ENCODE measurements at regions not wholly inside any gene's neighbourhood (a gene's known extent, or its start where the extent isn't known, plus 50 kb on each side); places are given as distances from the start of the nearest gene placed in this dataset.
A peak's percentile ranks its signal among the peaks of the same experiment; 100 is the strongest.

DNA sequence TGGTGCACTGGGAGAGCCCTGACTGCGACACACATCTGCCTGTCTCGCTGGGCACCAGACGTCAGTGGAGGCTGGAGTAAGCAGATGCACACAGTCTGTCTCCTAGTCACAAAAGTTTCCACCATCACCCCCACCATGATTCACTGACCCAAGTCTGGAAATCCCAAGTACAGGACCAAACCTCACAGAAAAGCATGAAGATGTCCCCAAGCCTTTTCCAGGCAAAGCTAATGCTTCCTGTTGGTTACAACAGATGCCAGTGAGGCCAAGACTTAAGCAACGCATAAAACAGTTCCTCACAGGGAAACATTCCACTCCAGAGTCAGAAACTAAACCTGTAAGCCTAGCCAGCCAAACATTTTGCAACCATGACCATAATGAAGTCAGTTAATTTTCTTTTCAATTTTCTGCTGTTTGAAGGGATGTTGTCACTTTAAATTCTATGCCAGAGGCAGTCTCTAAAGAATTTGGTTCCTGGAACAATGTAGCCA, 259.3 kb upstream of the SLC30A5 start:
- Histone ChIP-seq H2BK120ac (ENCODE audit: low read depth, low read length) (no peak overlapping the region), H3K79me2 (ENCODE audit: control insufficient read depth, insufficient read depth, low read length) (no peaks in the 10 kb centered on the region), H2BK15ac (replicated peaks; ENCODE audit: low read depth) (no peak overlapping the region), H4K8ac (ENCODE audit: low read depth, low read length) (no peak overlapping the region), H2BK5ac (ENCODE audit: low read length) (no peak overlapping the region), H3K23ac (ENCODE audit: low read length) (no peak overlapping the region), H3K4me3 (ENCODE audit: low read length) (no peak overlapping the region), H3K9ac (ENCODE audit: low read length) (no peak overlapping the region), H3K4me2 (ENCODE audit: low read length) (no peak overlapping the region), H3K18ac (ENCODE audit: low read length) (no peak overlapping the region), H3K4ac (ENCODE audit: low read depth, low read length) (peak overlapping the region; percentile 36), H3K4me1 (ENCODE audit: control insufficient read depth, low read depth, low read length) (no peaks in the 10 kb centered on the region), H3K36me3 (ENCODE audit: control insufficient read depth, insufficient read depth, low read length) (no peaks in the 10 kb centered on the region), H3K27me3 (ENCODE audit: insufficient read depth, low read length, poor library complexity) (no peaks in the 10 kb centered on the region), H4K5ac (ENCODE audit: low read length) (no peak overlapping the region), H3K79me1 (ENCODE audit: low read length) (no peaks in the 10 kb centered on the region), H3K27ac (ENCODE audit: low read depth, low read length) (no peak overlapping the region), H2AK5ac (ENCODE audit: low read length) (no peak overlapping the region), H3K56ac (ENCODE audit: low read length) (no peak overlapping the region)
- no peak for DNase-seq
- no CpG with 5 or more reads among the region's 4 CpGs for WGBS (ENCODE audit: extremely low coverage, insufficient coverage, low lambda C conversion rate)

DNA sequence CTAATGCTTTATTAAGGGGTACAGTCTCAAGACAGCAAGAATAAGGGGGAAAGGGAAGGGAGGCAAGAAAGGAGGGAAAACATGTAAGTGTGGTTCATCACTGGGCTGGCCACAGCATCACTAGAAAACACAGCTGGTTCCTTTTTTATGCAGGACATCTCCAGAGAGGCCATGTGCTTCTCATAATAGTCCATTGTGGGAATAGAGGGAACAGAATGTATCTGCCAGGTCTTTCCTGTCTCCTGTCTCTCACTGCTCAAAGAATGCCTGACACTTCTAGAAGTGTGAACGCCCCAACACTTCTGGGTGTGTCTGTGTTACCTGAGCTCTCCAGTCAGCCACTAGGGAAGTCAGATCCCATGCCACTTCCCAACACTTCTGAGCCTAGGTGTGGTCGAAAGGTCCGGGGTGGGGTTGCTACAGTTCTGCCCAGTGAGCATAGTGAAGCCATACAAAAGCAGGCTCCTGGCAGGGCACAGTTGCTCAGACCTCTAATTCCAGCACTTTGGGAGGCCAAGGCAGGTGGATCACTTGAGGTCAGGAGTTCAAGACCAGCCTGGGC, 255.6 kb upstream of the SLC30A5 start:
- Histone ChIP-seq H3K79me1 (ENCODE audit: low read length) (no peaks in the 10 kb centered on the region), H3K4me3 (ENCODE audit: low read length) (no peak overlapping the region), H3K9ac (ENCODE audit: low read length) (no peak overlapping the region), H3K27ac (ENCODE audit: low read depth, low read length) (no peak overlapping the region), H3K18ac (ENCODE audit: low read length) (no peak overlapping the region), H2BK15ac (replicated peaks; ENCODE audit: low read depth) (no peak overlapping the region), H3K79me2 (ENCODE audit: control insufficient read depth, insufficient read depth, low read length) (no peaks in the 10 kb centered on the region), H2BK120ac (ENCODE audit: low read depth, low read length) (no peak overlapping the region), H2AK5ac (ENCODE audit: low read length) (no peak overlapping the region), H3K36me3 (ENCODE audit: control insufficient read depth, insufficient read depth, low read length) (no peaks in the 10 kb centered on the region), H4K8ac (ENCODE audit: low read depth, low read length) (no peak overlapping the region), H3K56ac (ENCODE audit: low read length) (no peak overlapping the region), H3K4me1 (ENCODE audit: control insufficient read depth, low read depth, low read length) (no peaks in the 10 kb centered on the region), H3K4ac (ENCODE audit: low read depth, low read length) (no peak overlapping the region), H2BK5ac (ENCODE audit: low read length) (no peak overlapping the region), H3K23ac (ENCODE audit: low read length) (no peak overlapping the region), H3K27me3 (ENCODE audit: insufficient read depth, low read length, poor library complexity) (no peaks in the 10 kb centered on the region), H3K4me2 (ENCODE audit: low read length) (no peak overlapping the region), H4K5ac (ENCODE audit: low read length) (no peak overlapping the region)
- no peak for DNase-seq
- no CpG with 5 or more reads among the region's 3 CpGs for WGBS (ENCODE audit: extremely low coverage, insufficient coverage, low lambda C conversion rate)

DNA sequence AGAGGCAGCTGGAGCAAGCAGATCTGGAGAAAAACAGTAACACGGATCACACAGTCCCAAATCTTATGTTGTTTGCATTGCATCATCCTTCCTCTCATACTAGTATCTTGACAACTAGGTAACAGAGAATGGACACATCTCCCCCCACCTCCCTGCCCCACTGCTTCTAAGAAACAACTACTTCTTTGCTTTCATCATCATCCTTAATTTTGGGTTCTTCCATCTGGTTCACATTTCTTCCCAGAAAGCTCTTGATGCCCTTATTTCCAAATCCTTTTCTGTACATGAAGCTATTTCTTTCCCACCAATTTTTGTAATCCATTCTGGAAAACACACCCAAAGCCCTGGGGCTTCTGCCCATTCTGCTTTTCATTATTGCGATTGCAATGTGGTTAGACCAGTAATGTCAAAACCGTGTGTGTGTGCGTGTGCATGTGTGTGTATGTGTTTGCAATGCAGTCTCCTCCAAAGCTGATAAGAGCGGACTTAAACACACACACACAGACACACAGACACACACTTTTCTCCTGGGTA, 254.7 kb upstream of the SLC30A5 start:
- Histone ChIP-seq H3K4me3 (ENCODE audit: low read length) (no peak overlapping the region), H3K18ac (ENCODE audit: low read length) (no peak overlapping the region), H4K5ac (ENCODE audit: low read length) (no peak overlapping the region), H3K23ac (ENCODE audit: low read length) (no peak overlapping the region), H2BK5ac (ENCODE audit: low read length) (no peak overlapping the region), H3K36me3 (ENCODE audit: control insufficient read depth, insufficient read depth, low read length) (no peaks in the 10 kb centered on the region), H3K4ac (ENCODE audit: low read depth, low read length) (no peak overlapping the region), H3K27ac (ENCODE audit: low read depth, low read length) (no peak overlapping the region), H3K27me3 (ENCODE audit: insufficient read depth, low read length, poor library complexity) (no peaks in the 10 kb centered on the region), H2AK5ac (ENCODE audit: low read length) (no peak overlapping the region), H2BK120ac (ENCODE audit: low read depth, low read length) (no peak overlapping the region), H3K4me2 (ENCODE audit: low read length) (no peak overlapping the region), H3K9ac (ENCODE audit: low read length) (no peak overlapping the region), H3K79me1 (ENCODE audit: low read length) (no peaks in the 10 kb centered on the region), H4K8ac (ENCODE audit: low read depth, low read length) (no peak overlapping the region), H2BK15ac (replicated peaks; ENCODE audit: low read depth) (no peak overlapping the region), H3K56ac (ENCODE audit: low read length) (no peak overlapping the region), H3K4me1 (ENCODE audit: control insufficient read depth, low read depth, low read length) (no peaks in the 10 kb centered on the region), H3K79me2 (ENCODE audit: control insufficient read depth, insufficient read depth, low read length) (no peaks in the 10 kb centered on the region)
- DNase-seq: no peak
- WGBS (ENCODE audit: extremely low coverage, insufficient coverage, low lambda C conversion rate): no CpG with 5 or more reads among the region's 5 CpGs

DNA sequence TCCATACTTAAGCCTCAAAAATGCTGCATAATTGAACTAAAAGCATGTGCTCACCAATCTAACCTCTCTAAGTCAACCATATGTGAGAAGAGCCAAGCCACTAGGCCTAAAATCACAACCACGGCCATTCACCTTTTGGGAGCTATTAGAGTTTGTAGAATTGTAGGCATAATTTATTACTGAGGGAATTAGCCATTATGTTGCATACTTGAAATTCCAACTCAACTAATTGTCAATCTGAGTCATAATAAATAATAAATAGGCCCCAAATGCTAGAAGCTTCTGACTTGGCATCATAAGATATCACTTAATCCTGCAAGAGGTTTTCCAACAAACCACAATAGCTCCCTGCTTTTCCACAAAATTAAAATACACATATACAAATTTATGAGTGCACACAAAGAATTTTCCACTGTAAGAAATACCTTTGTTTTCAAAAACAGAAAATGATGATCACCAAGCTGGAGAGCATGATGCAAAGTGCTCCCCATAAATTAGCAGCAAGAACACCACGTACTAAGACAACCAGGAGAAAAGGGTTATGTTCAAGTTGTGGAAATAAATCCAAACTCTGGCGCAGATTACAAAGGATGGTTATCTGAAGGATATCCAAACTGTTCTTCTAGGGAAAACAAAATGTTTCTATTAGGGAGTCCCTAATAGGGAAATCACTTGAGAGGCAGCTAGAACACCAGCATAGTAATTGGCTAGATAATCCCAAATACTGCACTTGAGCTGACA, 250.0 kb upstream of the SLC30A5 start:
- Histone ChIP-seq H3K56ac (ENCODE audit: low read length) (no peak overlapping the region), H3K27me3 (ENCODE audit: insufficient read depth, low read length, poor library complexity) (no peaks in the 10 kb centered on the region), H3K4me2 (ENCODE audit: low read length) (no peak overlapping the region), H3K4me1 (ENCODE audit: control insufficient read depth, low read depth, low read length) (no peaks in the 10 kb centered on the region), H3K79me2 (ENCODE audit: control insufficient read depth, insufficient read depth, low read length) (no peaks in the 10 kb centered on the region), H2BK120ac (ENCODE audit: low read depth, low read length) (no peak overlapping the region), H4K8ac (ENCODE audit: low read depth, low read length) (no peak overlapping the region), H3K18ac (ENCODE audit: low read length) (no peak overlapping the region), H3K9ac (ENCODE audit: low read length) (no peak overlapping the region), H4K5ac (ENCODE audit: low read length) (no peak overlapping the region), H2BK5ac (ENCODE audit: low read length) (no peak overlapping the region), H3K79me1 (ENCODE audit: low read length) (no peaks in the 10 kb centered on the region), H2AK5ac (ENCODE audit: low read length) (no peak overlapping the region), H3K23ac (ENCODE audit: low read length) (no peak overlapping the region), H3K4me3 (ENCODE audit: low read length) (no peak overlapping the region), H2BK15ac (replicated peaks; ENCODE audit: low read depth) (no peak overlapping the region), H3K36me3 (ENCODE audit: control insufficient read depth, insufficient read depth, low read length) (no peaks in the 10 kb centered on the region), H3K4ac (ENCODE audit: low read depth, low read length) (no peak overlapping the region), H3K27ac (ENCODE audit: low read depth, low read length) (no peak overlapping the region)
- WGBS (ENCODE audit: extremely low coverage, insufficient coverage, low lambda C conversion rate): no CpG with 5 or more reads among the region's 3 CpGs
- no peak for DNase-seq

DNA sequence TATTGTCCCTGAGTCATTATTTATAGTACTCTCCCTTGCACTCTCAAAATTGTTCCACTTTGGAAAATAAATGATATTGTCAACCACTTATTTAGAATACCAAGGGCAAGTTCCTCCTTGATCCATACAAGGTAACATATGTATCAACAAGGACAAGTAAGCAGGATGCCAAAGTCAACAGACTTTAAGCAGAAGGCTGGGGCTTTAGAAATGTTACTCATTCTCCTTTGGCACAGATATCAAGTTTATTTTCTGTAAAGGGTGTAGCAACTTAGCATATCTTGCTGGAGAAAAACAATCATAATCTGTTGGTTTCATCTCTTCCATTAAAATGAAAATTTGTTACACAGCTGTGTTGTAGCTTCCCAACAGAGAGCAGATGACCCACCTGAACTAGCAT, 248.7 kb upstream of the SLC30A5 start:
- H3K18ac ChIP-seq (ENCODE audit: low read length): no peak overlapping the region
- no peak overlapping the region for H3K27ac ChIP-seq (ENCODE audit: low read depth, low read length)
- H3K4me2 ChIP-seq (ENCODE audit: low read length): no peak overlapping the region
- no peak overlapping the region for H3K23ac ChIP-seq (ENCODE audit: low read length)
- no peaks in the 10 kb centered on the region for H3K27me3 ChIP-seq (ENCODE audit: insufficient read depth, low read length, poor library complexity)
- no peak overlapping the region for H3K4me3 ChIP-seq (ENCODE audit: low read length)
- H4K8ac ChIP-seq (ENCODE audit: low read depth, low read length): no peak overlapping the region
- H4K5ac ChIP-seq (ENCODE audit: low read length): no peak overlapping the region
- H3K79me1 ChIP-seq (ENCODE audit: low read length): no peaks in the 10 kb centered on the region
- no peak overlapping the region for H3K9ac ChIP-seq (ENCODE audit: low read length)
- H3K56ac ChIP-seq (ENCODE audit: low read length): no peak overlapping the region
- no peaks in the 10 kb centered on the region for H3K4me1 ChIP-seq (ENCODE audit: control insufficient read depth, low read depth, low read length)
- H2BK15ac ChIP-seq (replicated peaks; ENCODE audit: low read depth): no peak overlapping the region
- no peak overlapping the region for H2AK5ac ChIP-seq (ENCODE audit: low read length)
- DNase-seq: no peak
- H3K36me3 ChIP-seq (ENCODE audit: control insufficient read depth, insufficient read depth, low read length): no peaks in the 10 kb centered on the region
- H3K79me2 ChIP-seq (ENCODE audit: control insufficient read depth, insufficient read depth, low read length): no peaks in the 10 kb centered on the region
- no peak overlapping the region for H3K4ac ChIP-seq (ENCODE audit: low read depth, low read length)
- no peak overlapping the region for H2BK5ac ChIP-seq (ENCODE audit: low read length)
- H2BK120ac ChIP-seq (ENCODE audit: low read depth, low read length): no peak overlapping the region

Data from mesendoderm (in vitro differentiated cells).